ENCODE measurements at regions not wholly inside any gene's neighbourhood (a gene's known extent, or its start where the extent isn't known, plus 50 kb on each side); places are given as distances from the start of the nearest gene placed in this dataset.

GRCh38 chr14:104474495-104475213, 104.9 kb upstream of the C14orf180 start:
- no peak overlapping the region for H3K27ac Mint-ChIP-seq (ENCODE audit: unreplicated experiment)
- TF ChIP-seq, protein P1, sequence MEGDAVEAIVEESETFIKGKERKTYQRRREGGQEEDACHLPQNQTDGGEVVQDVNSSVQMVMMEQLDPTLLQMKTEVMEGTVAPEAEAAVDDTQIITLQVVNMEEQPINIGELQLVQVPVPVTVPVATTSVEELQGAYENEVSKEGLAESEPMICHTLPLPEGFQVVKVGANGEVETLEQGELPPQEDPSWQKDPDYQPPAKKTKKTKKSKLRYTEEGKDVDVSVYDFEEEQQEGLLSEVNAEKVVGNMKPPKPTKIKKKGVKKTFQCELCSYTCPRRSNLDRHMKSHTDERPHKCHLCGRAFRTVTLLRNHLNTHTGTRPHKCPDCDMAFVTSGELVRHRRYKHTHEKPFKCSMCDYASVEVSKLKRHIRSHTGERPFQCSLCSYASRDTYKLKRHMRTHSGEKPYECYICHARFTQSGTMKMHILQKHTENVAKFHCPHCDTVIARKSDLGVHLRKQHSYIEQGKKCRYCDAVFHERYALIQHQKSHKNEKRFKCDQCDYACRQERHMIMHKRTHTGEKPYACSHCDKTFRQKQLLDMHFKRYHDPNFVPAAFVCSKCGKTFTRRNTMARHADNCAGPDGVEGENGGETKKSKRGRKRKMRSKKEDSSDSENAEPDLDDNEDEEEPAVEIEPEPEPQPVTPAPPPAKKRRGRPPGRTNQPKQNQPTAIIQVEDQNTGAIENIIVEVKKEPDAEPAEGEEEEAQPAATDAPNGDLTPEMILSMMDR (IDR thresholded peaks at IDR 0.05; ENCODE audit: unreplicated experiment), result no peak
- no peaks in the 10 kb centered on the region for H3K9me3 Mint-ChIP-seq (ENCODE audit: unreplicated experiment)
- H3K27me3 Mint-ChIP-seq (ENCODE audit: unreplicated experiment), result peaks cover 6% of the 10 kb centered on the region
- peaks cover 8% of the 10 kb centered on the region for H3K36me3 Mint-ChIP-seq (ENCODE audit: low read depth, unreplicated experiment)
- H3K4me3 Mint-ChIP-seq (ENCODE audit: unreplicated experiment), result no peak overlapping the region
- no peaks in the 10 kb centered on the region for H3K4me1 Mint-ChIP-seq (ENCODE audit: unreplicated experiment)
- DNase-seq (ENCODE audit: low spot score), result no peak

DNA sequence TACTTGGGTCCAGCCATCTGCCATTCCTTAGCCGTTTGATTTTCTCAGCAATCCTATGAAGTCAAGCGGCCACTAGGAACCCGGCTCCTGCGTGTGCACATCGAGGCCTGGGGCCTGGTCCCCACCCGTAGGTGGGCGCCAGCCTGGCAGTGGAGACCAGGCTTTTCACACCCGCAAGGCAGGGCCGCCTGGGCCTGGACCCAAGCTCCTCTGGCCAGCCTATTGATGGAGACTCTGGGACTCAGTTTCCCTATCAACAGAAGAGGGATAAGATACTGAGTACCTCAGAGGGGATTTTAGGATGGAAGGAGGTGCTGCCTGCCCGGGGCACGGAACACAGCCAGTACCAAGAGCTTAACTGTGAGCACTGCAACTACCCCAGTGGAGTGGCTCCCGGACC, 104.3 kb upstream of the C14orf180 start:
- no peaks in the 10 kb centered on the region for H3K9me3 Mint-ChIP-seq (ENCODE audit: unreplicated experiment)
- H3K4me3 Mint-ChIP-seq (ENCODE audit: unreplicated experiment), result no peak overlapping the region
- H3K36me3 Mint-ChIP-seq (ENCODE audit: low read depth, unreplicated experiment), result peaks cover 8% of the 10 kb centered on the region
- peaks cover 6% of the 10 kb centered on the region for H3K27me3 Mint-ChIP-seq (ENCODE audit: unreplicated experiment)
- TF ChIP-seq, protein P1 (IDR thresholded peaks at IDR 0.05; ENCODE audit: unreplicated experiment), result no peak
- H3K27ac Mint-ChIP-seq (ENCODE audit: unreplicated experiment), result no peak overlapping the region
- H3K4me1 Mint-ChIP-seq (ENCODE audit: unreplicated experiment), result no peaks in the 10 kb centered on the region
- DNase-seq (ENCODE audit: low spot score), result no peak

DNA sequence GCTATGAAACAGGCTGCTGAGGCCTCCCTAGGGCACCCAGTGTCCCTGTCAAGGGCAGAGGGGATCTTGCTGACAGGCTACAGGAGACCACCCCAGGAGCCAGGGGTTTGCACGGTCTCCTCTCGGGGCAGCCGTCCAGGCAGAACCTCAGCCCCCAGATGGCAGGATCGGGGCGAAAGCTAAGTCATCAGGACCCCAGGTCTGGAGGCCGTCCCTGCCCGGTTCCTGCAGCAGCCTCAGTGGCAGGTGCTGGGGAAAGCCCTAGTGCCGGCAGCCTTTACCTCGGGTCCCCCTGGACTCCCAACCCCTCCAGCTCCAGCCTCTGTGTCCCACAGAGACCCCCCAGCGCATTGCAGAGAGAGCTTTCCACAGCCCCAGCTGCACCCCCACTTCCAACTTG, 103.8 kb upstream of the C14orf180 start:
- Mint-ChIP-seq H3K9me3 (ENCODE audit: unreplicated experiment) (no peaks in the 10 kb centered on the region), H3K4me3 (ENCODE audit: unreplicated experiment) (no peak overlapping the region), H3K27ac (ENCODE audit: unreplicated experiment) (no peak overlapping the region), H3K4me1 (ENCODE audit: unreplicated experiment) (no peaks in the 10 kb centered on the region), H3K36me3 (ENCODE audit: low read depth, unreplicated experiment) (peaks cover 8% of the 10 kb centered on the region), H3K27me3 (ENCODE audit: unreplicated experiment) (peaks cover 6% of the 10 kb centered on the region)
- no peak for DNase-seq (ENCODE audit: low spot score)
- TF ChIP-seq, protein P1 (IDR thresholded peaks at IDR 0.05; ENCODE audit: unreplicated experiment), result no peak

DNA sequence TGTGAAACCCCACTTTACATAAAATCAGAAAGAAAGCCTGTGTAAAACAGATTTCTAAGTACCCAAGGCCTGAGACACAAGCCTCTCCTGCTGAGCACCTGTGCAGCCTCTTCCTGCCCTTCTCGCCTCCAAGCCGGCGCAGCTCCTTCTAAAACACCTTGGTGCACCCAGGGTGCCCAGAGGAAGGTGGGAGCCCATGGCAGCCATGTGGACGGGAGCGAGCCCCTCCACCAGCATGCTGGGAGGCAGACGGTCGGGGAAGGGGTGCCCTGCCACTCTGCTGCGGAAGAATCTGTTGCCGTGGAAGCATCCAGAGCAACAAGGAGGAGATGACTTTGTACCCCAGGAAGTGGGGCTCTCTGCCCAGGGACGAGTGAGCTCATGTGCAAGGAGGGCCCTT, 103.1 kb upstream of the C14orf180 start:
- no peak for DNase-seq (ENCODE audit: low spot score)
- Mint-ChIP-seq H3K27ac (ENCODE audit: unreplicated experiment) (no peak overlapping the region), H3K9me3 (ENCODE audit: unreplicated experiment) (no peaks in the 10 kb centered on the region), H3K36me3 (ENCODE audit: low read depth, unreplicated experiment) (peaks cover 13% of the 10 kb centered on the region), H3K27me3 (ENCODE audit: unreplicated experiment) (peaks cover 6% of the 10 kb centered on the region), H3K4me3 (ENCODE audit: unreplicated experiment) (no peak overlapping the region), H3K4me1 (ENCODE audit: unreplicated experiment) (no peaks in the 10 kb centered on the region)
- TF ChIP-seq, protein P1 (IDR thresholded peaks at IDR 0.05; ENCODE audit: unreplicated experiment), result no peak

GRCh38 chr14:104477117-104477623, 102.4 kb upstream of the C14orf180 start:
- DNase-seq (ENCODE audit: low spot score), result no peak
- Mint-ChIP-seq H3K27me3 (ENCODE audit: unreplicated experiment) (peaks cover 5% of the 10 kb centered on the region), H3K9me3 (ENCODE audit: unreplicated experiment) (peaks cover 5% of the 10 kb centered on the region)

More at GRCh38 chr14:104477117-104477623, 102.4 kb upstream of the C14orf180 start:
- no peak overlapping the region for H3K4me3 Mint-ChIP-seq (ENCODE audit: unreplicated experiment)
- TF ChIP-seq, protein P1 (IDR thresholded peaks at IDR 0.05; ENCODE audit: unreplicated experiment), result no peak
- peaks cover 11% of the 10 kb centered on the region for H3K36me3 Mint-ChIP-seq (ENCODE audit: low read depth, unreplicated experiment)
- H3K27ac Mint-ChIP-seq (ENCODE audit: unreplicated experiment), result no peak overlapping the region
- H3K4me1 Mint-ChIP-seq (ENCODE audit: unreplicated experiment), result no peaks in the 10 kb centered on the region

All from endothelial cell (in vitro differentiated cells).